Activated CD4-positive, alpha-beta T cell treated with anti-CD3 and anti-CD28 coated beads, Interleukin-10, Interleukin-2, amounts not matched to agents 100 ng/mL and 50 ng/mL, durations not matched to agents 16 hours and 8 hours (primary cell): ENCODE measurements at regions not wholly inside any gene's neighbourhood (a gene's known extent, or its start where the extent isn't known, plus 50 kb on each side); places are given as distances from the start of the nearest gene placed in this dataset.

Experiments used
- DNase-seq: peaks from one replicate; pipeline ENCODE4 v3.0.0-alpha.2; 2020

DNA sequence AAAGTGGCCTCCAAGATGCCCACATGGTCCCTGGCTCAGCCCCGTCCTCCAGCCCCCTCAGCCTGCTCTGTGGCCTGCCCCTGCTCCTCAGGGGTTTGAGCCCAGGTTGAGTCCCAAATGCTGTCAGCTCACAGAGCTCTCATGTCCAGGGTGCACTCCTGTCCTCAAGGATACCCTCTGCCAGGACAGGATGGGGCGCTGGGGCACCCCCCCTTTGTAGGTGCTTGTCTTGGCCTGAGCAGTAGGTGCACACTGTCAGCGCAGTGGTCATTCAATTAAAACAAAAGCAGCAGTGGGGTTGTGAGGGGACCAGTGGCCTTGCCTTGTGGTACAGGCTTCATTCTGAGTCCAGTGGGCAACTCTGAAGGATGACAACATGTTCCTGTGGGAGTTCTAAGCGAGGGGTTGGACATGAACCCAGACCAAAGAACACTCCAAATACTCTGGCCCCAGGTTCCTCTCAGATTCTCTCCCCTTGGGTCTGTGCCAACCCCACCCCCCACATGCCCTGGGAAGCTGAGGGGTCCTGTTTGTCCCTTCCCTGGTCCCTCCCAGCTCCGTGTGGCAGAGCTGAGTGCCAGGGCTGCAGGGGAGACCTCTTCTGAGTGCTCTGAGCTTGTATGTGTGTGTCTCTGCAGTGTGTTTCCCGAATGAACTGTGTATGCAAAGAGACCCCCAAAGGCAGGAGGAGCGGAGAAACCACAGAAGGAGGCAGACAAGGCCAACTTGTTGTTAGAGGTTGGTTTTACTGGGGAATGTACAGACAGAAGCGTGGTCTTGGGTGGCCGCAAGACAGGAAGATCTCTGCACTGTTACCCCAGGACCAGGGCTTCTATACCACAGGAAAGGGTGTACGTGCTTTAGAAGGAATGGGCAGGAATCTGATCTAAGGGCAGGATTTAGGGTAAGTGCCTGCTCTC lies 155.6 kb upstream of the HS6ST1 start:
- no peak for DNase-seq

DNA sequence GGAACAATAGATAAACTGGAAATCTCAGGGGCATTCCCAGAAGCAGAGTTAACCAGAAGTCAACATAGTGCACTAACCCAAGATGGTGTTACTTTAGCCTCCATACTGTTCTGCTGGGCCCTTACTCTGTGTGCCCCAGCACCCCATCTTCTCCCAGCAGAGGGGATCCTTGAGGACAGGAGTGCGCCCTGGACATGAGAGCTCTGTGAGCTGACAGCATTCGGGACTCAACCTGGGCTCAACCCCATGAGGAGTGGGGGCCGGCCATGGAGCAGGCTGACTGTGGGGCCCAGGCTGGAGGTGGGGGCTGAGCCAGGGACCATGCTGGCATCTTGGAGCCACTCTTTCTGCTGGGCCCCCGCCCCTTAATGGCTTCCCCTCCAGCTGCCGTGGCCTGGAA lies 156.3 kb upstream of the HS6ST1 start:
- no peak for DNase-seq

DNA sequence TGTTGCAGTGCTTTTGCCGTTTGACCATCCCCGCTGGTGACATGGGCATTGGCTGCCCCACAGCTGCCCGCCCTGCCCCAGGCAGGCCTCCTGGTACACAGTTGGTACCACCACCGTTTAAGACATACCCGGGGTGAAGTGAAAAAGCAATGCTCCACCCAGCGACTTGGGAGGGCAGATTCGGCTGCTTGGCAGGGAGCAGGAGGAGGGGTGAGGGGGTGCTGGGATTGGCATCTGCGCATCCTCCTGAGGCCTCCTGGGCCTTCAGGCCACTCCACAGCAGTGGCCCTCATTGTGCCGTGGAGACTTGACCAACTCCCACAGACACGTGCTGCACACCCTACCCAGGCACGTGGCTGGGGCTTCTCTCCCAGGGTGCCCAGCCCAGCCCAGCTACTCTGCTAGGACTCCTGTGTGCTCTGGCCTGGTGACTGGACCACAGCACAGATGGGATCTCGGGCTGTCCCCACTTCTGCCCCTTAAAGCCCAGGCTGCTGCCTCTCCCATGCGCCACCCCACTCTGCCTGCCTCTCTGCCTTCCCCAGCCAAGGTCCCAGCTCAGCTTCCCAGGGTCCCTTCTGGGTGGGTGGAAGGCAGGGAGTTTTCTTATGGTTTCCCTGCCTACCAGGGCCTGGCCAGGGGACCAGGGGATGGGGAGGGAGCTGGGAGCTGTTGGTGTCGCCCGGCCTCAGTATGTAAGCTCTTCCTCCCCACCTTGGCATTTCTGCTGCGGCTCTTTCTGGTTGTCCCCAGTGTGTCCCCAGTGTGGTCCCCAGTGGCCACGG lies 157.0 kb upstream of the HS6ST1 start:
- DNase-seq, result no peak

DNA sequence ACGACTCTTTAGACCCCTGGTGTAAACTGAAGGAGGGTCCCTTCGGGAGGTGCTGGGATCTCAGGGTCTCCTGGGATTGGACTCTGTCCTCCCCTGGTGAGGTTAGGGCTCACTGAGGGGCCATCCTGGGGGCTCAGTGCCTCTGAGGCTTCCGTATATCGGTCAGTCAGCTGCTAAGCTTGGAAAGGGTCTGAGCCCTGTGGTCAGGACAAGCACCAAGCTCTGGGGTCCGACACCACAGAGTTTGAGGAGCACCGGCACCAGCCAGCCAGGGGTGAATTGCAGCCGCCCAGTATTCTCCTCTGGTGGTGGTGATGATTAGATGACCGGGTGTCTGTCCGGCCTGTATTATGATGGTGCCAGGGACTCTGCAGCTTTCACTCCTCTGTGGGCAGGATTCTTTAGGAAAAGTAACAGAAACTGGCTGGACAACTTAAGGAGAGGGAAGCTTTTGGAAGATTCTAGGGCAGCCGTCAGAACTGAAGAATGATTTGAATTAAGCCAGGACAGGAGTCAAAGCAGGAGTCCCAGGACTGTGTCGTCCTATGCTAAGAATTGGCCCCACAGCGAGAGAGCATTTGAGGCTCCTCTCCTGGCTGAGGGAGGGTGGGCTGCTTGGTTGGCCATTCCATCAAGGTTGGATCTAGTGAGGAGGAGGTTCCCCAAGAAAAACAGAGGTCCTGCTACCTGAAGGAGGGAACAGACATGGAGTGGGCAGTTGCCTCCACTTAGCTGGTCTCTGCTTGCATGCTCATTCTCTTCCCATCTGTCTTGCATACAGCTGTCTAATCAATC lies 158.6 kb upstream of the HS6ST1 start:
- DNase-seq, result no peak

DNA sequence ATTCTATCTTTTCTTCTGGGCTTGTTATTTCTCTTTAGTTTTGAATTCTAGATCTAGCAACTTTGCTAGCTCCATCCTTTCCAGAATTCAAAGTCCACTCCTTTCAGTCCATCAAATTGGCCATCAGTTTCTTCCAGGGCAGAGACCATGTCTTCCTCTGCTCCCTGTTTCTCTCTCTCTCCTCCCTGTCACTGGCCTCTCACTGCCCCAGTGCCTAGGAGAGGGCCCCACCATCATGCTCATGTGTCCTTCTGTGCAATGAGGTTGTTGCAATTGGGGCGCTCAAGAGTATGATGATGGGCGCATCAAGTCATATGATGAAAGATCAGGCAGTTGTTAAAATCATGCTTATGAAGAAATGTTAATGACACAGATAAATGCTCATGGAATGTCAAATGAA lies 159.2 kb upstream of the HS6ST1 start:
- DNase-seq, result no peak

DNA sequence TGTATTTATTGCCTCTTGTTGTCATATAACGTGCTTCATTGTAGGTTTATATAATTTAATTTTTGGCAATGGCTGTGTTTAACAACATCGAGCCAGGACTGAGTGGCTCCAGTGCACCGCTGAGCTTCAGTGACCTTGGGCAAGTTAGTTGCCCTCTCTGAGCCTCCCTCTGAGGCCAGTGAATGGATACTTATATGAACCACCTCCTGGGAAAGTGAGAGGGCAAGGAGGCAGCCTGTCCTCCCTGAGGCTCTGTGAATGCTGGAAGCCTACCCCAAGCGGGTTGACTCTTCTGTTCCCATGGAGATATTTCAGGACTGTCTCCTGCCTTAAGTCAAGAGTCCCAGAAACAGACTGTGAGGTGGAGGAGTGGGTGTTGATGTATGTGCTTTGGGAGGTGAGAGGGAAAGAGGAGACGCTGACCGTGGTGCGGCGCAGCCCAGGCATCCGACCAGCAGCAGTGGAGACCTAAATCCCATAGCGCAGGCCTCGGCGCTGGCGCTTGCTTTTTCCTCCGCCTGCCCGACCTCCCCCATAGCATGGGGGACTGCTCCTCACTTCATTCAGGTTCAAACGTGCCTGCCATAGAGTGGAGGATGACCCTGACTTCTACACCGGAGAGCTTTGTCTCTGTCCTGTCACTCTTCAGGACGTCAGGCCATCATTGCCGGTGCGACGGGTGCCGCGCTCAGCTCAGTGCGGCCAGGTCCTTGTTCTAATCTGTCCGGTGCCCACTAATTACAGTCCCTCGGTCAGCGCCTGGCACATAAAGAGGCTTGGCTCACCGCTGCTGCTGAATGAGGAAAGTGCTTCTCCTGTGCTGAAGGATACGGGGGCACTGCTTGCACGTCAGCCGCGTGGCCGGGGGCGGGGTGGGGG lies 167.3 kb upstream of the HS6ST1 start:
- DNase-seq, result no peak

DNA sequence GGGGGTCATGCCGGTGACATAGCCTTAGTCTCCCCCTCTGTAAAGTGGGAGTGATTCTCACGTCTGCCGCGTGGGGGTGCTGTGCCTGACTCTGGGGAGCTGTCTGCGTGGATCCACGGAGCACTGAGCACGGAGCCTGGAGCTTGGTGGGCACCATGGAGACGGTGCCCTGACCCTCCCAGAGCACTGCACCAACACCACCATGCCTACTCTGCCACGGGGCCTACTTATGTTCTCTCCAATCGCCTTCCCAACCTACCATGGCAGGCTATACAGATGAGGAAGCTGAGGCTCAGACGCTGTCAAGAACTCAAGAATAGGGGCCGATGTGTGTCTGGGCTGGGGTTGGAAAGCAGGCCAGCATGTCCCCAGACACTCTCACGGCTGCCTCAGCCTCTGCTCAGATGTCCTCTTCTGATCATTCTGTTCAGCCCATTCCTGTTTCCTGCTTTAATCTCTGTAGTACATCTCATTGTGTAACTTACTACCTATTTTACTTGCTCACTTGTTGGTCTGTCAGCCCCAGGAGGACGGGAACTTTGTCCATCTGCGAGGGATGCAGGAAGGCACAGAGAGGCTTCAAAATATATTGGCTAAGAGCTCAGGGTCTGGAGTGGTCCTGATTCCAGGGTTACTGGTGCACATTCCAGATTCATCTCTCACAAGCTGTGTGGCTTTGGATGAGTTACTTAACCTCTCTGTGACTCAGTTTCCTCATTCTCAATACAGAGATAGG lies 168.1 kb upstream of the HS6ST1 start:
- DNase-seq, result no peak

DNA sequence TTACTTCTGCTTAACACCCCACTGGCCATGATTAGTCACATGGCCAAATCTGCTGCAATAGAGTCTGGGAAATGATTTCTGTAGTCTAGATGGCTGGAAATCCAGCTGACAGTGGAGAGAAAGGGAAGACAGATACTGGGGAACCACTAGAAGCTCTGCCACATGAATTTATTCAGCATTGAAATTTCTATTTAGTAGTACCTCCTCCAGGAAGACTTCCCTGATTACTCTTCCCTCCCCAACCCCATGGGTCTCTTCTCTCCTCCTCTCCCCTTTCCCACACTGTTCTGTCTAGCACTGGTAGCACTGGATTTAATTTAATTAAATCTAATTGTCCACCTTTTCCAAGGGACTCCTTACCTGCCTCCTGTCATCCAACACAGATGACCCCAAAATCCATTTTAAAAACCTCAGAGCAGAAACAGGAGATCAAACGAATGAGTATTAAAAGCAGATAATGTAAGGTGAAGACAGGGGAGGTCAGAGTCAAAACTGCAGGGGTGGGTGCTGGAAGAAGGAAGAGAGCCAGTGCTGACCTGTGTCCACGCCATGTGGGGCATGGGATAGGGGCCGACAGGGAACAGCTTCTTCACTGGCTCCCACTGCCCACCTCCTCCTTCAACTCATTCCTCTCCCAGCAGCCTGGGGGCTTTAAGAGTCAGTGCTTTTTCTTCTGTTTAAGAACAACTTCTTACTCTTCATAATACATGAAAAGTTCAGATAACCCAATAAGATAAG lies 169.2 kb upstream of the HS6ST1 start:
- DNase-seq, result no peak

DNA sequence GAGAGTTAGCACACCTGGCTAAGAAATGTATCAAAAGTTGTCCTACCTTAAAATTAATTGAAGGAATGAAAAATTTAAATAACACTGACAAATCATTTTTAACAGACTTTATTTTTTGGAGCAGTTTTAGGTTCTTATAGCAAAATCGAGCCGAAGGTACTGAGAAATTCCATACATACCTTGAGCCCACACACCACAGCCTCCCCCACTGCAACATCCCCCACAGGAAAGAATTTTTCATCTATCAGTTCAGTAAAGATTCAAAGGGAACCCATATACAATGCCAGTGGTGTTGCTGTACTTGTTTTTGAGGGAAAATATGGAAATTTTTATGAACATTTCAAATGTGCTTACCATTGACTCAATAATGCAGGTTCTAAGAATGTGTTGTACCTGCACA lies 169.8 kb upstream of the HS6ST1 start:
- no peak for DNase-seq

DNA sequence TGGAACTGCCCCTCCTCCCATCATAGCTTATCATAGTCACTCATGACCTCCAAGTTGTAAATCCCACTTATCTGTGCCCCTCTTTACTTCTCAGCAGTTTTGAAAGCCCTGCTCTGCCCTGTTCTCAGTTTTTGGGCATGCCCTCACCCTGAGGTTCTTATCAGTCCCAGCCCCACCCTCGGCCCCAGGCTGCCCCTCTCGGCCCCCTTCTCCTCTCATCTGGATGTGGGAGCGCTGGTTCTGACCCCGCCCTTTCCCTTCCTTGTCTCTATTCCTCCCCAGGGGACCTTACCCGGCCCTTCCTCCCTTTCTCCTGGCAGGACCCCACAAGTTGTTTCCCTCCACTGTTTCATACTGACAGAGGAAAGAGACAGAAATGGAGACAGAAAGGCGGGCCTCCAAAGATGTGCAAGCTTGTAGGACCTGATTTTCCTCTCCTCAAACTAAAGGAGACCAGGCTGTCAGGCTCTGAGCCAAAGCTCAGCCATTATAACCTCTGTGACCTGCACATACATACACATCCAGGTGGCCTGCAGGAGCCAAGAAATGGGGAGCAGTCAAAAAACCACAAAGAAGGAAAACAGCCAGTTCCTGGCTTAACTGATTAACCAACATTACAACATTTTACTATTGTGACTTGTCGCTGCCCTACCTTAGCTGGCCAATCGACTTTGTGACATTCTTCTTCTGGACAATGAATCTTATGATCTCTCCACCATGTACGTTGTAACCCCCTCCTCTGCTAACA lies 171.0 kb upstream of the HS6ST1 start:
- no peak for DNase-seq

DNA sequence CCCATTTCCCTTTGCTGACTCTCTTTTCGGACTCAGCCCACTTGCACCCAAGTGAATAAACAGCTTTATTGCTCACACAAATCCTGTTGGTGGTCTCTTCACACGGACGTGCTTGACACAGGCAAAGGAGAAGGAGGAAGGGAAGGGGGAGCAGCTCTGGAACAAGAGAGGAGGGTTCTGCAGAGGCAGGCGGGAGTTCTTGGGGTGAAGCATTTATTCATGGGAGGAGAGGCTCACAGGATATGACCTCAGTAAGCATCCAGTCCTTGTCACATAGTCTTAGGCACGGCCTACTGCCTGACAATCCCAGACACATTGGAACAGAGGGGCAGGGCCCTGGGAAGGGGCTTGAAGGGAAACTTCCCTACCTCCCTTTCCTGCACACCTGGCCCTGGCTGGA lies 171.7 kb upstream of the HS6ST1 start:
- DNase-seq, result no peak

DNA sequence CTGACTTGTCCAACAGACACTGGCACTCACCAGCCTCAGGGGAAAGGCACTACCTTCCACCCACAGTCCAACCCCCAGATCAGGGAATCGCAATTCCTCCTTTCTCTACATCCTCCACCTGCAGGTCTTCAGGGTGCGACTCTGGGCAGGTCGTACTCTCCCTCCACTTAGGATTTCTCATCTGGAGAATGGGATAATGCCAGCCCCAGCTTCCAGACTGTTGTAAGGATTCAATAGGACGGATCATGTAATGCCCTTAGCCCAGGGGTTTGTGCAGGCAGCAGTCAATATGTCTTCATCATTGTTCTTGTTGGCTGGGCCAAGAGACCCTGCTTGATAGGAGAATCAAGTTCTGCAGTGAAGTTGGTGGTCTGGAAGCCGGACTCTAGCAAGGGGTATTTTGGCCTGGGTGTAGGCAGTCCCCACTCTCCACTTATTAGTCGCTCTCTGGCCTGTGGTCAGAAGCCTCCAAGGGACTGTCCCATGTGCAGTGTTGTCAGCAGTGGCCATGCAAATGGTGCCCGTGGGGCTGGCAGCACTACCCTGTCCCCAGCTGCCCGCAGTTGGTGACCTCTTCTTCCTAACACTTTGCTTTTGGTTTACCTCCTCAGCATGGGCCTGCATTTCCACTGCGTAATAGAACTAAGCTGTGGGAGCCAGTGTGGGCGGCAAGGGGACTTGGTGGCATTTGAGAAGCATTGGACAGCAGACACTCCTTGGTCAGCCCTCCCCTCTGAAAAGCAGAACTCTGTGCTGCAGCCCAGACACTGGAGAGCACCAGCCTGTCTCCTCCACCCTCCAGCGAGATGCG lies 172.4 kb upstream of the HS6ST1 start:
- DNase-seq, result no peak

DNA sequence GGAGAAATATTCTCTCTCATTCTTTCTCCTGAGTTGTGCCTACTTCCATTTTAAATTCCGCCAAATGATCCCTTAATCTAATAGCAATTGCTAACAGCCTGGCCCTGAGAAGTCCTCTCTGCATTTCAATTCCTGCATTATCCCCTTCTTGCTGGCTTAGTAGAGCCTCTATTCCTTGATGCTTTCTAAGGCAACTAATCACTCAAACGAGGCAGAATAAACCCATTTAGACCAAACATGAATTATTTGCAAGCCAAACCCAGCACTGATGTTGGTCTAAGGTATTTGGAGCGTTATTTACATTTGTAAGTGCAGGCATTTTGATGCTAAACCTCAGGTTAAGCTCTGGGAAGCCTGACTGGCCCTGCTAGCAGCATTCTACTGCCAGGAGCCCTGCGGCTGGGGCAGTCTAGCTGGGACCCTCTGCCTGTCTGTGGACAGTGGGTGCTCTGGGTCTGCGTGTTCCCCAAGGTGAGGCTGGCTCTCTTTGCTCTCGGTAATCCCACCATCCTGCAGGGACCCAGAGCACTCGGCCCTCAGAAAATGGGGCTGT lies 173.1 kb upstream of the HS6ST1 start:
- DNase-seq, result no peak

DNA sequence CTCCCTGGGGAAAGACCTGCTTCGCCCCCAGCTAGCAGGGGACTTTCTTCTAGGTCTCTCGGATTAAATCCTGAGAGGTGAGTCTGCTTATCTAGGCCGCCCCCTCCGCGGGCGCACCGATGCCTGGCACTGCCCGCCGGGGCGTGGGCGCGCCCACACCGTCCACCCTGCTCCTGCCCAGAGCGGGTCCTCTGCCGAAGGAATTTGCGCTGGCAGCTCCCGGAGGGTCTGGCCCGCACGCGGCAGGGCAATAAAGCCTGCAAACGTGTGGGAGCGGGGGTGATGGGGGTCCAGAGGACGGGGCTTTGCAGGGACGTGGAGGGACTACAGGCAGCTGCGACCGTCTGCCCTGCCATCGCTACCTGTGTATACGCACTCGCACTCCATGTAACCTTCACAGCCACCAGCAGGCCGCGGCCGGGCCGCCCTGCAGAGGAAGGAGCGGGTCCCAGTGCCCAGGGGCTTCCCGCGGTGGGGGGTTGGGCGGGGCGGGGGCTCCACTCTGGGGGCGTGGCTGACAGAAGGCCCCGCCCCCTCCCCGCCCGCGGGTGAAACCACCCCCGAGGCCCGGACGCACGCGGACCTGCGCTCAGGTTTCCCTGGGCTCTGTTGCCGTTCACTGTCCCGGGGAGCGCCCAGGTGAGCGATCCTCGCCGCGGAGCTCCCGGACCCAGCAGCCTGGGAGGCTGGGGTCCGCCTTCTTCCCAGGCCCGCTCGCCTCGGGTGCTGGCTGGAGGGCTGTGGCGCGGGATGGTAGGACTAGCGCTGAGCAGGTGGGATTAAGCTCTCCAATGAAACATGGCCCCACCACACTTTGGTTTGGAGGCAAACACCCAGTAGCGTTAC lies 174.5 kb upstream of the HS6ST1 start:
- DNase-seq, result no peak

DNA sequence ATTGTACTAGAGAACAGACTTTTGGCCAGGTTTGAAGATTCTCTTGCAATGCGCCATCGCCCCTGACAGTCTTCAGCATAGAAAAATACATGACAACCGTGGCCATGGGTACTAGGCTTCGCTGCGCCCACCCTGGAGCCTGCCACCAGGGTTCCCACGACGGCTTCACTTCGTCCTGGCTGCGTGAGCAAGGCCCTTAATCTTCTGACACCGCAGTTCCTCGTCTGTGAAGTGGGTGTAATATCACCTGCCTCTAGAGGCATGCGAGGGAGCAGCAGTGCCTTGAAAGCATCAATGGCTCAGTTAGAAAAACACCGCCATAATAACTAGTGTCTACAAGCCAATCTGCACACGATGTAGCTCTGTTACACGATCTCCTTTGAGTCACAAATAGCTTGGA lies 175.2 kb upstream of the HS6ST1 start:
- DNase-seq, result no peak

DNA sequence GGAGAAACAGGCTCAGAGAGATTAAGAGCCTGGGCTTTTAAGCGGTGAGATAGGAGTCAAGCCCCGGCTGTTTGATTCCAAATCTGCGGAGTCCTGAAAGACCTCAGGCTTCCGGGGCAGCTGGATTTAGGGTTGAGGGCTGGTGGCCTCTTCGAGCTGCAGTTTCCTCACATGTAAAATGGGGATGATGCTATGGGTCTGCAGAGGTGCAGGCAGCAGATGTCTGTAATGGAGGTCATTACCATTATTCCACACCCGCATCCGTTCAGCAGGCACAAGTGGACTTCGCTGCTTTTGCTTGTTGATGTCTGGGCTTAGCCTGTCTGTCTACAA lies 175.6 kb upstream of the HS6ST1 start:
- DNase-seq, result no peak

DNA sequence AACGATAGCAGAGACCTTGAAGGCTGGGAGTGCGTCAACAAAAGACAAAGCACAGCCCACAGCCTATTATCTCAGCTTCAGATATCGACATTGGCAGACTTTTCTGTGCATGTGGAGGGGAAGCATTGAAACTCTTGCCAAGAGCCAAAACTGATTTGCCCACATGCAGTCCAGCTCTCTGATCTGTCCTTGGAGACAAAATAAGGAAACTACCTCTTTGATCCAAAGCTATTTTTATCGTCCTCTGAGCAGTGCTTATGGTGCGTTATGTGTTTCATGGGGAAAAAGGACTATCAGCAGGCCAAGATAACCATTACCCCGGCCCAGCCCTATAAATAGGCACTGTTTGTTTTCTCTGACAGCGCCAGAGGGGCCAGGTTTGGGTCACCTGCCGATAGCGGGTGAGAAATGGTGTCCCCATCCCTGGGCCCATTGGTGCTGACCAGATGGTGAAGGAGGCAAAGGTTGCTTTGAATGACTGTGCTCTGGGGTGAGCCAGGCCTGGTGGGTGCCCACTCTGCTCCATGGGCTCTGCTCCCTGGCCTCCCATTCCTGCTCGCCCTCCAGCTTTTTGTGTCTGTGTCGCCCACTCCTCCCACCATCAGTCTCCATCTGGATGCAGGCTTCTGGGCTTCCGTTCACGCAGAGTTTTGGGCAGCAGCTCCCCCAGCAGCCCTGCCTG lies 176.1 kb upstream of the HS6ST1 start:
- no peak for DNase-seq
